ENCODE measurements at regions not wholly inside any gene's neighbourhood (a gene's known extent, or its start where the extent isn't known, plus 50 kb on each side); places are given as distances from the start of the nearest gene placed in this dataset.
"Not testable (repeated sequence)": the region's sequence is repeated elsewhere in the genome, so short reads cannot be mapped to it uniquely, and the experiment has no call there.

DNA sequence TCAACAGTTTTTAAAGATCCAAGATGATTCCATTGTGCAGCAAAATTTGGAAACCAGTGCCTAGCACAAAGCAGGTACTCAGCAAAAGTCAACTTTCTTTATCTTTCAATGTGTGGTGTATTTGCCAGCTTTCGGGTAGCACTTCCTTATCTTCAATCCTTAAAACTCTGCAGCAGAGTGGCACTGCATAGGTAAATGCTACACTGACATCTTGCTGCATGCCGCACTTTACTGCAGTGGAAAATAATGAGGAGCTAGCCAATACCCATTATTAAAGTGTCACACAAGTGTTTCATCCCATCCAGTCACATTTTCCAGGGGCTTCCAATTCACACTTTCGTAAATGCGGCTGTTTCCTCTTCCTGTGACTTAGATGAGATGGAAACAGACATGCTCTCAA lies 401.7 kb upstream of the SPATA31A3 start:
- intact Hi-C loops (cut with micrococcal nuclease); H3K27me3 ChIP-seq (ENCODE audit: control insufficient read depth in 2 of 2, insufficient read depth in 2 of 2, low read length in 2 of 2); H3K9ac ChIP-seq (ENCODE audit: insufficient read depth, low read length, poor library complexity, severe bottlenecking): not testable (repeated sequence)

DNA sequence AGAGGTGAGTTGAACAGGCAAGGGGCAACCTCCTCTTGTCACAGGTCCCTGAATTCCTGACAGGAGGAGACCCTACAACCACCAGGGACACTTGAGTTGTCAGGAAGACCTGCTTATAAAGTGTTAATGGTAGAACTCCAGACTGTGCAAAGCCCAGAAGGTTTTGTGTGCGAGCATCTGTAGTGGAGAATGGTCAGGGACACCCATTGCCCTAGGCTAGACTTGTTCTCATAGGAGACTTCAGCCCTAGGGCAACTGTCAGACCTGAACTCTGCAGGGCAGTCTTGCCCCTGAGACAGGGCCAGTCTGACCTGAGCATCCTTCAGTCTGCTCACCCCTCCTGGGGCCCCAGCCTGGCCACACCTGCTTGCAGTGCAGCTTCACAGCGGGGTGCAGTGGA lies 377.3 kb upstream of the SPATA31A3 start:
- H3K4me1 ChIP-seq (ENCODE audit: control insufficient read depth in 1 of 2, insufficient read depth in 2 of 2, low read length in 2 of 2); H3K4me1 Mint-ChIP-seq; H3K27ac Mint-ChIP-seq; DNase-seq; H3K27me3 Mint-ChIP-seq (ENCODE audit: low read depth in 3 of 3); intact Hi-C loops (cut with micrococcal nuclease); H3K27me3 ChIP-seq (ENCODE audit: control insufficient read depth in 2 of 2, insufficient read depth in 2 of 2, low read length in 2 of 2); H3K4me2 ChIP-seq (replicated peaks; ENCODE audit: extremely low read depth, low read length, poor library complexity, severe bottlenecking); H3K27ac ChIP-seq (ENCODE audit: low read depth in 1 of 2, low read length in 2 of 2); H3K9ac ChIP-seq (ENCODE audit: insufficient read depth, low read length, poor library complexity, severe bottlenecking); H3K9me3 ChIP-seq (replicated peaks in 1 of 2; ENCODE audit: control insufficient read depth in 1 of 2, insufficient read depth in 1 of 2, low read length in 2 of 2); H3K4me3 Mint-ChIP-seq; H2AFZ ChIP-seq (ENCODE audit: insufficient read depth, low read depth, low read length, poor library complexity, severe bottlenecking); H3K36me3 Mint-ChIP-seq; H3K9me3 Mint-ChIP-seq; H4K20me1 ChIP-seq (ENCODE audit: insufficient read depth, low read length); H3K4me3 ChIP-seq (replicated peaks in 1 of 3; ENCODE audit: low read depth in 2 of 3, low read length in 3 of 3); H3K36me3 ChIP-seq (replicated peaks in 1 of 2; ENCODE audit: control insufficient read depth in 1 of 2, insufficient read depth in 2 of 2, low read length in 2 of 2); H3K79me2 ChIP-seq (ENCODE audit: insufficient read depth, low read length): not testable (repeated sequence)
- WGBS (ENCODE audit: insufficient coverage), result no CpG with 5 or more reads among the region's 2 CpGs

More for the DNA sequence above, 401.7 kb upstream of the SPATA31A3 start:
- not testable (repeated sequence) for H3K79me2 ChIP-seq (ENCODE audit: insufficient read depth, low read length); H3K36me3 Mint-ChIP-seq; H4K20me1 ChIP-seq (ENCODE audit: insufficient read depth, low read length); H3K4me1 ChIP-seq (ENCODE audit: control insufficient read depth in 1 of 2, insufficient read depth in 2 of 2, low read length in 2 of 2); H3K4me2 ChIP-seq (replicated peaks; ENCODE audit: extremely low read depth, low read length, poor library complexity, severe bottlenecking); H3K27me3 Mint-ChIP-seq (ENCODE audit: low read depth in 3 of 3); H3K9me3 ChIP-seq (replicated peaks in 1 of 2; ENCODE audit: control insufficient read depth in 1 of 2, insufficient read depth in 1 of 2, low read length in 2 of 2); H2AFZ ChIP-seq (ENCODE audit: insufficient read depth, low read depth, low read length, poor library complexity, severe bottlenecking); H3K36me3 ChIP-seq (replicated peaks in 1 of 2; ENCODE audit: control insufficient read depth in 1 of 2, insufficient read depth in 2 of 2, low read length in 2 of 2); H3K4me3 Mint-ChIP-seq; DNase-seq; H3K27ac ChIP-seq (ENCODE audit: low read depth in 1 of 2, low read length in 2 of 2); H3K4me1 Mint-ChIP-seq; H3K4me3 ChIP-seq (replicated peaks in 1 of 3; ENCODE audit: low read depth in 2 of 3, low read length in 3 of 3); H3K27ac Mint-ChIP-seq; H3K9me3 Mint-ChIP-seq
- no CpG with 5 or more reads among the region's 4 CpGs for WGBS (ENCODE audit: insufficient coverage)

- H3K27me3 ChIP-seq (ENCODE audit: control insufficient read depth in 2 of 2, insufficient read depth in 2 of 2, low read length in 2 of 2); H3K9me3 Mint-ChIP-seq; H3K9ac ChIP-seq (ENCODE audit: insufficient read depth, low read length, poor library complexity, severe bottlenecking); H3K36me3 ChIP-seq (replicated peaks in 1 of 2; ENCODE audit: control insufficient read depth in 1 of 2, insufficient read depth in 2 of 2, low read length in 2 of 2); H3K4me2 ChIP-seq (replicated peaks; ENCODE audit: extremely low read depth, low read length, poor library complexity, severe bottlenecking); H4K20me1 ChIP-seq (ENCODE audit: insufficient read depth, low read length); DNase-seq; H3K4me1 Mint-ChIP-seq; H3K27ac ChIP-seq (ENCODE audit: low read depth in 1 of 2, low read length in 2 of 2); H3K27me3 Mint-ChIP-seq (ENCODE audit: low read depth in 3 of 3); intact Hi-C loops (cut with micrococcal nuclease); H3K27ac Mint-ChIP-seq; H3K4me3 Mint-ChIP-seq; H3K4me1 ChIP-seq (ENCODE audit: control insufficient read depth in 1 of 2, insufficient read depth in 2 of 2, low read length in 2 of 2); H3K79me2 ChIP-seq (ENCODE audit: insufficient read depth, low read length); H3K4me3 ChIP-seq (replicated peaks in 1 of 3; ENCODE audit: low read depth in 2 of 3, low read length in 3 of 3); H3K9me3 ChIP-seq (replicated peaks in 1 of 2; ENCODE audit: control insufficient read depth in 1 of 2, insufficient read depth in 1 of 2, low read length in 2 of 2); H3K36me3 Mint-ChIP-seq; H2AFZ ChIP-seq (ENCODE audit: insufficient read depth, low read depth, low read length, poor library complexity, severe bottlenecking): not testable (repeated sequence)
- WGBS (ENCODE audit: insufficient coverage), result no CpG with 5 or more reads among the region's 7 CpGs
Measured at GRCh38 chr9:67362325-67362724, 370.0 kb upstream of the SPATA31A3 start.

DNA sequence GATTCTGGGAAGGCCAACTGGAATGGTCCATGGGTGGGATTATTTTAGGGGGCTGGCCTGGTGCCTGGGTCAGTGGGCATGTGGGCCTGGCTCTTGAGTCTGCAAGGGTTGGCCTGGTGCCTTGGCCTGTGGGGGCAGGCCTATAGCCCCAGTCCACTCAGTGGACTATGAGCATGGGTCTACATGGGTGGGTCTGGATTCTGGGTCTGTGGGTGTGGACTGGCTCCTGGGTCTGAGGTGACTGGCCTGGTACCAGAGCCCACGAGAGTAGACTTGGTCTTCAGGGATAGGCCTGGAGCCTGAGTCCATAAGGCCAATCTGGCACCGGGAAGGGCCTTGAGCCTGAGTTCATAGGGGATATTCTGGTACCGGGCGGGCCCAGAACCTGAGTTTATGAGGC lies 361.6 kb upstream of the SPATA31A3 start:
- H3K27me3 Mint-ChIP-seq (ENCODE audit: low read depth in 3 of 3); H3K27ac Mint-ChIP-seq; H3K4me3 ChIP-seq (replicated peaks in 1 of 3; ENCODE audit: low read depth in 2 of 3, low read length in 3 of 3); H2AFZ ChIP-seq (ENCODE audit: insufficient read depth, low read depth, low read length, poor library complexity, severe bottlenecking); H3K36me3 ChIP-seq (replicated peaks in 1 of 2; ENCODE audit: control insufficient read depth in 1 of 2, insufficient read depth in 2 of 2, low read length in 2 of 2); H3K27me3 ChIP-seq (ENCODE audit: control insufficient read depth in 2 of 2, insufficient read depth in 2 of 2, low read length in 2 of 2); H3K36me3 Mint-ChIP-seq; H3K27ac ChIP-seq (ENCODE audit: low read depth in 1 of 2, low read length in 2 of 2); H4K20me1 ChIP-seq (ENCODE audit: insufficient read depth, low read length); H3K79me2 ChIP-seq (ENCODE audit: insufficient read depth, low read length); H3K4me3 Mint-ChIP-seq; H3K4me1 Mint-ChIP-seq; intact Hi-C loops (cut with micrococcal nuclease); H3K4me2 ChIP-seq (replicated peaks; ENCODE audit: extremely low read depth, low read length, poor library complexity, severe bottlenecking); H3K9me3 Mint-ChIP-seq; H3K9ac ChIP-seq (ENCODE audit: insufficient read depth, low read length, poor library complexity, severe bottlenecking); H3K9me3 ChIP-seq (replicated peaks in 1 of 2; ENCODE audit: control insufficient read depth in 1 of 2, insufficient read depth in 1 of 2, low read length in 2 of 2); H3K4me1 ChIP-seq (ENCODE audit: control insufficient read depth in 1 of 2, insufficient read depth in 2 of 2, low read length in 2 of 2); DNase-seq: not testable (repeated sequence)
- WGBS (ENCODE audit: insufficient coverage), result no CpG with 5 or more reads among the region's 4 CpGs

DNA sequence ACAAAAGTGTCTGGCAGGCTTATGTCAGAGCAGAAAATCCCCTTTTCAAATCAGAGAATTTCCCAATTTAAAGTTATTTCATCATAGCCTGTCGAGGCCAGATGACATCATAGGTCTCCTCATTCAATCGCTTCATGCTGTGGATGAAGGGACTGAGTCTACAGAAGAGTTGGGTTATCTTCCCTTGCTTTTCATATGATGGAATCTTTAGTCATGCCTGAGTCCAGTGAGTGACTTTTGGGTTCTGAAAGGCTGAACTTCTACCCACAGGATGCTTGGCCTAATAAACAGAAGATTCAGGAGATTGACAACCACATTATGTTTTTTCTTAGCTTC lies 357.0 kb upstream of the SPATA31A3 start:
- not testable (repeated sequence) for H3K27ac Mint-ChIP-seq

More for the DNA sequence above, 357.0 kb upstream of the SPATA31A3 start:
- no CpG with 5 or more reads among the region's 2 CpGs for WGBS (ENCODE audit: insufficient coverage)
- H3K79me2 ChIP-seq (ENCODE audit: insufficient read depth, low read length); DNase-seq; H3K9ac ChIP-seq (ENCODE audit: insufficient read depth, low read length, poor library complexity, severe bottlenecking); H3K4me1 Mint-ChIP-seq; H3K4me3 Mint-ChIP-seq; intact Hi-C loops (cut with micrococcal nuclease); H3K4me2 ChIP-seq (replicated peaks; ENCODE audit: extremely low read depth, low read length, poor library complexity, severe bottlenecking); H3K36me3 Mint-ChIP-seq; H2AFZ ChIP-seq (ENCODE audit: insufficient read depth, low read depth, low read length, poor library complexity, severe bottlenecking); H3K27me3 Mint-ChIP-seq (ENCODE audit: low read depth in 3 of 3); H3K27ac ChIP-seq (ENCODE audit: low read depth in 1 of 2, low read length in 2 of 2); H3K4me1 ChIP-seq (ENCODE audit: control insufficient read depth in 1 of 2, insufficient read depth in 2 of 2, low read length in 2 of 2); H3K4me3 ChIP-seq (replicated peaks in 1 of 3; ENCODE audit: low read depth in 2 of 3, low read length in 3 of 3); H3K9me3 Mint-ChIP-seq; H3K9me3 ChIP-seq (replicated peaks in 1 of 2; ENCODE audit: control insufficient read depth in 1 of 2, insufficient read depth in 1 of 2, low read length in 2 of 2); H3K36me3 ChIP-seq (replicated peaks in 1 of 2; ENCODE audit: control insufficient read depth in 1 of 2, insufficient read depth in 2 of 2, low read length in 2 of 2); H3K27me3 ChIP-seq (ENCODE audit: control insufficient read depth in 2 of 2, insufficient read depth in 2 of 2, low read length in 2 of 2); H4K20me1 ChIP-seq (ENCODE audit: insufficient read depth, low read length): not testable (repeated sequence)

Data from CD14-positive monocyte (primary cell).